GM19328 (cell line): ENCODE measurements at regions not wholly inside any gene's neighbourhood (a gene's known extent, or its start where the extent isn't known, plus 50 kb on each side); places are given as distances from the start of the nearest gene placed in this dataset.
"Not testable (repeated sequence)": the region's sequence is repeated elsewhere in the genome, so short reads cannot be mapped to it uniquely, and the experiment has no call there.

Experiments
- ATAC-seq: cut with Tn5 transposase; IDR thresholded peaks from one replicate; pipeline ENCODE4 v1.9.1; 2021; ENCODE audit warnings: mild to moderate bottlenecking, moderate library complexity; ENCODE audit not compliant: unreplicated experiment

- no peak for ATAC-seq
Measured at GRCh38 chr1:29414086-29414485, 177.8 kb downstream of the PTPRU start.

GRCh38 chr1:29413661-29414060, 177.3 kb downstream of the PTPRU start:
- no peak for ATAC-seq

GRCh38 chr1:29412591-29412990, 176.3 kb downstream of the PTPRU start:
- no peak for ATAC-seq

- ATAC-seq: no peak
Measured at GRCh38 chr1:29410476-29410875, 174.2 kb downstream of the PTPRU start.

- ATAC-seq: no peak
Measured at GRCh38 chr1:29409616-29410015, 173.3 kb downstream of the PTPRU start.

- no peak for ATAC-seq
Measured at GRCh38 chr1:29408831-29409605, 172.7 kb downstream of the PTPRU start.

- ATAC-seq: no peak
Measured at GRCh38 chr1:29406814-29407213, 170.5 kb downstream of the PTPRU start.

- ATAC-seq: not testable (repeated sequence)
Measured at GRCh38 chr1:29400203-29400602, 163.9 kb downstream of the PTPRU start.

GRCh38 chr1:29399465-29399864, 163.1 kb downstream of the PTPRU start:
- no peak for ATAC-seq

- no peak for ATAC-seq
Measured at GRCh38 chr1:29398431-29398830, 162.1 kb downstream of the PTPRU start.

- ATAC-seq: no peak
Measured at GRCh38 chr1:29397981-29398380, 161.7 kb downstream of the PTPRU start.

- ATAC-seq: no peak
Measured at GRCh38 chr1:29397256-29397590, 160.9 kb downstream of the PTPRU start.

- ATAC-seq: no peak
Measured at GRCh38 chr1:29396438-29397255, 160.3 kb downstream of the PTPRU start.

- ATAC-seq: no peak
Measured at GRCh38 chr1:29395736-29396437, 159.6 kb downstream of the PTPRU start.

GRCh38 chr1:29394521-29395225, 158.4 kb downstream of the PTPRU start:
- no peak for ATAC-seq

GRCh38 chr1:29393451-29393826, 157.1 kb downstream of the PTPRU start:
- ATAC-seq: no peak

- no peak for ATAC-seq
Measured at GRCh38 chr1:29392486-29393450, 156.4 kb downstream of the PTPRU start.

GRCh38 chr1:29392036-29392435, 155.7 kb downstream of the PTPRU start:
- ATAC-seq: no peak

- no peak for ATAC-seq
Measured at GRCh38 chr1:29391362-29391880, 155.1 kb downstream of the PTPRU start.
